ENCODE measurements at regions not wholly inside any gene's neighbourhood (a gene's known extent, or its start where the extent isn't known, plus 50 kb on each side); places are given as distances from the start of the nearest gene placed in this dataset.

DNA sequence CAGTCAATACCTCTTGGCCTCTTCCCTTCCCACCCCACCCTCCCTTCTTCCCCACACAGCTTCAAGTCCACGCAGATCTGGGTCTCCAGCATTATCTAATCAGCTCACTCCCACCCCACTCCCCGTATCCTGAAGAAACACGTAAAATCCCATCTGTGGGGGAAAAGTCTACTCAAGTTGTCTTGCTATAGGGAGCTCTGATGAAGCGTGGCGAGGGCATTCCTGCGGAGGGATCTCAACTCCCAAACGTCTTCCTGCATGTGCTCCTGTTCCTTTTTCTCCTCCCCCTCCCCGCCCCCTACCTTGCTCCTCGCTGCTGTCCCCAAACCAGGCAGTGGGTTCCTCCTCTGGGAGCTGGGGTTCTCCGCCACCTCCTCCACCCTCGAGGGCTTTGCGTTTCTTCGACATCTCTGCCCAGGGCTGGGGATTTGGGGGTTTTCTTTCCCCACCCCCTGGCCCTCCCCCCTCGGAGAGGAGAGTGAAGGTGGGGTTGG, 181.8 kb downstream of the TBXT start:
- DNase-seq: no peak

DNA sequence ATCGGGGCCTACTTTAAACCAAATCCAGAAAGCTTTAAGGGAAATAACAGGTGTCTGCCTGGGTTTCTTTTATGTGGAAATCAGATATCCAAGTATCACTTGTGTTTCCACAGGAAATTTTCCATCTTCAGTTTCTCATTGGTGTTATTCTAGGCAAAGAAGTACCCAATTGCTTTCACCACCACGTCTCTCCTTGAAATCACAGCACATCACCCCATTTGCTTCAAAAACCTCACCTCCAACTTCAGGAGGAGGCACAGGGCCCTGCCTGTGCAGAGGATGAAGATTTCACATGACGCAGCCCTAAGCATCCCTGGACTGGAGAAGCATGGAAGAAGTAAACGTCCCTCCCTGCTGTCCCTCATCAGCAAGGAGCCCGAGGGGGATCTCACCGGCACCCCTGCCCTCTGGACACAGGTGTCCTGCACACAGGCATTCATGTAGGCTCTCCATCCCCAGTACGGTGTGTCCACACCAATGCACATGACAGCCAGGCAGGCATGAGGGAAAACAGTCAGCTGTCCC, 182.3 kb downstream of the TBXT start:
- DNase-seq: no peak

DNA sequence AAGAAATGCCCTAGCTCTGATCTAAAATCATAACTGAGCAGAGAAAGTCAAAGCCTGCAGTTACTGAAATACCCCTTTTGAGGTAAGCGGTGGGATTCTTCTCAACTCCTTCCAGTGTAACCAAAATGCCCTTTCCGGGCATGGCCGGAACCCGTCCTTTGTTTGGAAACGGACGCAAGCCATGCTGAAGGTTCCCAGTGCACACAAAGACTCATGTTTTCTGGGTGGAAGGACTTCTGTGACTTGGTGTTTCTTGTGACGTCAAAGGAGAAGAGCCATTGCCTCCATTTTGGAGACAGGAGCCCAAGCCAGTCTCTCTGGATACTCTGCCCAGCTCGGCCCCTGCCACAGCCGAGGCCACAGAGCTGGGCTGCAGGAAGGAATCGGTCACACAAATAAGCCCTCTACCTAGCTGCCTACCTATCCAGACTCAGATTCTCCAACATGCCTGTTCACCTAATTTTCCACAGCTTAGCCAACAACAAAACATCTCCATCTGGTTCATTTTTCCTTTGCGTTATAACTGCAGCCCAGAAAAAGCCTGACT, 182.8 kb downstream of the TBXT start:
- no peak for DNase-seq

DNA sequence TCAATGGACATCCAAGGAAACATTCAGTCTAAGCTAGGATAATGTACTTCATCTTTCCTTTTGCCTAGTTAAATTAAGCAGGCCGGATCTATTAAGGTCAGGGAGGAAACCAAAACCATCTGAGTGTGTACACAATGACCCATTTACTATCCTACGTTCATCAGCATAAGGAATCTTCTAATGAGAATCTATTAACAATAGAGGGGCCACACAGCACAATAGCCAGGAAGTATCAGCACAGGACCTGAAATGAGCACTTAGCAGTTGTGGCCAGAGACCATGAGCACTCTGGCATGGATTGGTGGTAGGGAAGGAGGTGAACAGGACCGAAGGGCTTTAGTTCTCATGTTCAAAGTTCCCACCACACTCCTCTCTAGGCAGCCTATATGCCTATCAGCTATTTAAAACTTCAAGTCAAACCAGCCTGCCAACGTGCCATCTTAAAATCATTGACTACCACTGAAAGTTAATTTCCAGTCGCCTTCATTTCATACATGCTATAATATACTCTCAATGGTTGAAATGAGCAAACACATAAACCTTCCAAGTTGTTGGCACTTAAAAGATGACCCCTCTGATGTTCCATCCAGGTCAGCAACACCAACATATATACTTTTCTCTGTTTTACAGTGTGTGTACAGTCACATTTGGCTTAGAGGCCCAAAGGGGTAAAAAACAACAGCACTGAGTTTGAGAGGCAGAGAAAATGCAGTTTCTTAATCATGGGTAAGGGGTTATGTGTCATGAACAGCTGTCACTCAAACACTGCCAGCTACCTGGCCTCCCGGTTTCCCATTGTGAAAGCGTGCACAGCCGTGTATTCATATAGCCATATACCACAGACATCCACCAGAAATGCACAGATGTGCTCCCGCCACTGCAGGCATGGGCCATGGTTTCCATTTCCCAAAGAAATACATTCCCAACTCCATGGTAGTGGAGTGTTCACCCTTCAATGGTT, 184.3 kb downstream of the TBXT start:
- DNase-seq: no peak

DNA sequence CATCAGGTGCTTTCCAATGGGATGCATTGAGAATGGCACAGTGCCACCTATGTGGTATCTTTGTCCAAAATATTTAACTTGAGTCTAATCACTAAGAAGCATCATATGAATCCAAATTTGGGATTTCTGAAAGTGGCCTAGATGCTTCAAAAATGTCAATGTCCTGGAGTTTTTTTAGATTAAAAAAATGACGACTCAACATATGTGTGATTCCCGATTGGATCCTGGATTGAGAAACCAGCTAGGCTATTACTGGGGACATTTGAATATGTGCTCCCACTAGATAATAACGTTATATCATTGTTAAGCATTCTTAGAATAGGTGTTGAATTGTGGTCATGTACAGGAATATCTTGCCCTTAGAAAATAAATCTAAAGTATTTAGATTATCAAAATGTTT, 189.2 kb downstream of the TBXT start:
- no peak for DNase-seq

DNA sequence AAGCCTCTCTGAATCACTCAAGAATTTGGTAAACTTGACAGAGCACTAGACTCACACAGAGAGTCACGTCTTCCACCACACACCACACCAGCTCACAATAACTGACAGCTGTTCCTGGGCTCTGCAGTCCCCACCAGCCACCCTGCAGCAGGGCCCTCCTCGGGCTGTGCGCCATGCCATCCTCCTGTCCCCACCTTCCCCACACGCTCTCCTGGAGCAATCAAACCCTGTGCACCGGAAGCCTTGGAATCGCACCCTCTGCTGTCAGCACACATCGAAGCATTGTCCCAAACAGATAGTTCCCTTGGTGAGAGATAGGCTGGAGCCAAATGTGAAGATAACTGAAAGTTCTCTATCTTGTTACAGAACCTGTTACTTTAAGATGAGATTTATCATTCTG, 191.0 kb downstream of the TBXT start:
- no peak for DNase-seq

DNA sequence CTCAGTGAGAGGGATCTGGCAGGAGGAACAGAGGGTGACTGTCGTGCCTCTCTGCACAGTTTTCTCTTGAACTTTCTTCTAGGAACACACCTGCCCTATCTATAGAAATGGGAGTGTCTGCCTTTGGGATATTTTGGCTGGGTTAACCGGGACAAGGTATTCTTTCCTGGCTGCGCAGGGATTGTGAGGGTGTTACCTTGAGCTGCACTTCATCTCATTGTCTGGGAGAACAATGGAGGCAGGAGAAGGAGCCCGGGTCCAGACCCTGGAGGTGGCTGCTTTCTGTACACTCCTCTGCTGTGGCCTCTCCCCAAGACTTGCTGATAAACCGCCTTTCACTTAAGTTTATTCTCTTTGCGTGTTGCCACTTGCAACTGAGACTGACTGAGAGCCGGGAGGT, 192.8 kb downstream of the TBXT start:
- DNase-seq: no peak

DNA sequence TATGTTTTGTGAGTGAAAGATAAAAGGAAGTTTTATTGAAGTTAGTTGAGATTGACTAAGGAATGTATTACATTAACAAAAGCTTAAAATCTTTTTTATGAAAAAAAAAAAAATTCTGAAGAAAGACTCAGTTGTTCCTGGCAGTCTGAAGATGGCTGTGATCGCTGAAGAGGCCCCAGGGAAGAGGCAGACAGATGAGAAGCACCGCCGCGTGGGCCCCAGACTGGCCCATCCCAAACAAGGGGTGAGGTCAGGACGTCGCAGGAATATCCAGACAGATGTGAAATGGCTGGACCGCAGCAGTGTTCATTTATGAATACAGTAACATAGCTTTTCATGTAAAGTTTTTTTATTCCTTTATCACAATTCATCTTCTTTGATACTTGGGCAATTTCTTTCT, 194.2 kb downstream of the TBXT start:
- no peak for DNase-seq

DNA sequence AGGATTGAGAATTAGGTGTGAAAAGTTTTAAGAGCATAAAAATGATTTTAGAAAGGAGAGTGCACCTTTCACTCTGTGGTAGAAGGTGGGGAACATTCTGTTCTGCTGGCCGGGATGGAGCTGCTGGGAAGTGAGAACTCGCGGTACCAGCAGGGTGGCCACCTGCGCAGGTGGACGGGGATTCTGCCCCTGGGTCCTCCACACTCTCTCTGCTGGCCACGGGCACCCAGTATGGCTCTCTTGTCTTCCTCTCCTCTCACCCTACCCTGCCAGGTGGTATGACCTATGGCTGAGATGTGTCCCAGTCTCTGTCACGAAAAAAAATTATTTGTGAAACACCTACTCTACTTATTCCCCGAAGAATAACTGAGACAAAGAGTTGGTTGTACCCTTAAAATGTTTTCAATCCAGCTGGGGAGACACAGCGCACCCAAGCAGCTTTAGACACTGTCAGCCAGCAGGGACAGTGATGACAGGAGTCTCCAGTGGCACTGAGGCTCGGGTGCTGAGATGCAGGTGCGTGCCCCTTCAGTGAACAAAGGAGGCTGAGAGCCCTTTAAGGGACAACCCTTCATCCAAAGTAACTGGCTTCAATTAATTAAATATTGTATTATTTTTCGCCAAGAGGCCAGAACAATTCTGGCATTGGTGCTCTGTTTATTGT, 195.4 kb downstream of the TBXT start:
- no peak for DNase-seq

DNA sequence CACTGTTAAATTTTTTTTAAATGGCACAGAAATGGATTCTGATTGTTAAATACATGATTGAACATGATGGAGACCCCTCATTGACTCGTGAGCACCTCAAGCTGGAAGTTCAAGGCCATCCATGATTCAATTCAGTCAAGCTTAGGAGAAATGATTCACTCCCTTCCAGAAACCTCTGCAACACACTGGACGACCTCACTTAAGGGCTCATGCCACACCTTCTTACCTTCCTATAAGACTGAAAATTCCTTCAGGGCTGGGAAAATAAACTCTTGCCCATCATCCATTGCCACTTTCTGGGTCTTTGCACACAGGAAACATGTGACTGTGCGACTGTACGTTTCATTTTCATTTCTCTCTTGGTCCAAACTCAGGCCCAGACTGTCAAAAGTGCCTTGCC, 196.4 kb downstream of the TBXT start:
- DNase-seq: no peak

DNA sequence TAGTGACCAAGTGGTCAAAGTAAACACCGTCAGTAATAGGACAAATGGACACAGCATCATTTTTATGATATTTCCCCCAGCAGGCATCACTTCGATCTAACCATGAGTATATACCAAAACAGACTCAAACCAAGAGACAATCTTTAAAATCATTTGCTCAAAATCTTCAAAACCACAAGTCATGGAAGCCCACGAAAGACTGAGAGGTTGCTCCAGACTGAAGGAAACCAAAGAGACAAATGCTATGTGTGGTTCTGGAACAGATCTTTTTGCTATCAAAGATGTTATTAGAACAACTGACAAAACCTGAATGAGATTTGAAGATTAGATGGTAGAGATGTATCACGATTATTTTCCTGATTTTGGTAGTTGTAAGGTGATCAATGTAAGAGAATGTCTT, 197.7 kb downstream of the TBXT start:
- DNase-seq: no peak

DNA sequence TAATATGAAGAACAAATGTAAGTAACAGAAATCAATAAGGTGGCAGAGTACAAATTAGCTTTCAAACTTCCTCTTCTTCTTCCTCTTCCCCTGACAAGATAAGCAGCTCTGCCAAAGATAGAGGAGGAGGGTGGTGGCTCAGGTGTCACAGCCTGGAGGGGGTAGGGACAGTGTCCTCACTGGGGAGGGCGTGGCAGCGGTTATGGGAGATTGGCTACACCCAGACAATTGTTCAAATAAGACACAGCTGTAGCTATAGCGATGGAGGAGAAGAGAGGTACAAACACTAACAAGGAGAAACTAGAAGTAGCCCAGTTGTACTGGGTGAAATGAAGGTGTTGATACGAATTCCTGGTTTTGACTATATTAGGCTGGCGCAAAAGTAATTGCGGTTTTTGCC, 198.5 kb downstream of the TBXT start:
- no peak for DNase-seq

DNA sequence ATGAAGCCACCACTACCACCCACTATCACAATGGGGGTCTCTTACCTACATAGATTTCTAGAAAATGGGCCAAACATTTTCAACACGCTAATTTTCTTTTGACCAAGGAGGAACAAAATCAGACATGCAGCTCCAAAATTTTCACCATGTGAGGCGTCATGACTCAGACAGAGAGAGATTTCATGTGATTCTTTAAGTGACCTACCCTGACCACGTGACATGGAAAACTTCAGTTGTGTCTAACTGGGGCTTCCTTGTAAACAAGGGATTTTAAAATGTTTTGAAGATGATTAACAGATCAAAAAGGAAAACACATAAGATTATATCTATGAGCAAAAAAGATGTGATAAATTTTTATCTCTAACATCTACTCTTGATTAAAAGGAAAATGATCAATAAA, 199.2 kb downstream of the TBXT start:
- DNase-seq: no peak

DNA sequence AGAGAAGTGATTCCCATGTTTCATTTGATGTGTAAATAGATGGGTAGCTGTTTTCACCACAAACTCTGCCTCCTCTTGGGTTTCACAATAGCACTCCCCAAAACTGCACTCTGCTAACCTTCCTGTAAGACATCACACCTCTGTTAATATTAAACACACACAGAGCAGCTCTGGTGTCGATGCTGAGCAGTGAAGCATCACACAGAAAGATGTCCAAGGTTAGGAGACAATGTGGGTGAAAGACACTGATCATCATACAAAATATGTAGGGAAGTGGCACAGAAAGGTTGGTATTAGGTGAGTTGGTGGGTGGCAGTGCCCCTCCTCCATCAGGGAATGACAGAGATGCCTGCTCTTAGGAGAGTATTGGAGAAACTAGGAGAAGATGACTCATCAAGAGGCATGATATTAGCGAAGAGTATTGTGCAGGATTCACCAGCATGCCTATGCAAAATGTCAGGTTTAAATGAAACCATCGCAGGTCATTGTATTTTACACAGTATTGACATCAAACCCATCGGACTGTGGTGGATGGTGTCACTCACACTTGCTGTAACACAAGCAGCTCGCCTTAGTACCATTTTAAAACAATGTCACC, 199.7 kb downstream of the TBXT start:
- no peak for DNase-seq

DNA sequence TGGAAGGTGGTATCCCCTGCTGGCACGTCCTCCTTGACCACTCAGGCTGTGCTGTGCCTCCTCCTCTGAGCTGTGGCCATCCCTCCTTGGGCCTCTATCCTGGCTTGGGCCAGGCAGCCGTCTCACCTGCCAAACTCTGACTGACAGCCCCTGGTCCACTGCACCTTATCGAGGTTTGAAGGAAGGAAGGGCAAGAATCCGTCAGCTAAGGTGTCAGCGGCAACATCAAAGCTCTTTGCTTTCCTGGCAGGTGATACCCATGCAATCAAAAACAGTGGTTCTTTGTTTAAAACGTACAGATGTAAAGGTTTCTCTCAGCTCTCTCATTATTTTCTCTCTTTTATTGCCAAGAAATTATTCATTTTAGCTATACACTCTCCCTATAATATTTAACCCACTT, 203.9 kb downstream of the TBXT start:
- DNase-seq: no peak

DNA sequence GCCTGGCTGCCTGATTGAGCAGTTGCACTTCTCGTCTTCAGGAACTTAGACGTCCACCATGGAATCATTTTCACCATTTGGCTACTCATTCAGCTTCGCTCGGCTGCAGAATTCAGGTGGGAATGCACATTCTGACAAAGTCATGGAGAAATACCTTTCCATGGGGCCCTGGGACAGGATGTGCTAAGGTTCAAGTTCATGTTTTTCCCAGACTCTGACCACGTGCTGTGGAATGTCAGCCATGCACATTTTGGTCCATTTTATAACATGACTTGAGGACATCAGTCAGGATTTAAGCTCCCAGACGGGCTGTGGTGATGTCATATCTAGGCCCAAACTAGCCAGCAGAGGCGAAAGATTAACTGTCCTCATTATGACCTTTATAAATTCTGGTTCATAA, 205.3 kb downstream of the TBXT start:
- no peak for DNase-seq

DNA sequence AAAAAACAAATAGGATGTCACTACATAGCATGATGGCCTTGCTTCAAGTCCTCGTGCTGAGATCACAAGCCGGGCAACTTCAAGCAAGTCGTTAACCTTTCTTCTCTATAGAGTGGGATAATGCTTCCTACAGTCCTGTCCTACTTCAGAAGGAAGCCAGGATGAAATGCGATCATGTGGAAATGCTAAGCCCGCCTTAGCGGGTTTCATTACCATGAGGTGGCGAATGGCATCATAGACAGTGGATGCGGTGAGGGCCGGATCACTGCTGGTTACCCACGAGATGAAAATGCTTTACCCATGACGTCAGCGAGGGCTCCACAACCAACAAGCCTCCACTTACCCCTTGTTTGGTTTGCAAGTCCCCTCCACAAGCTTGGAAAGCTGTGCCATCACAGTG, 206.4 kb downstream of the TBXT start:
- no peak for DNase-seq

DNA sequence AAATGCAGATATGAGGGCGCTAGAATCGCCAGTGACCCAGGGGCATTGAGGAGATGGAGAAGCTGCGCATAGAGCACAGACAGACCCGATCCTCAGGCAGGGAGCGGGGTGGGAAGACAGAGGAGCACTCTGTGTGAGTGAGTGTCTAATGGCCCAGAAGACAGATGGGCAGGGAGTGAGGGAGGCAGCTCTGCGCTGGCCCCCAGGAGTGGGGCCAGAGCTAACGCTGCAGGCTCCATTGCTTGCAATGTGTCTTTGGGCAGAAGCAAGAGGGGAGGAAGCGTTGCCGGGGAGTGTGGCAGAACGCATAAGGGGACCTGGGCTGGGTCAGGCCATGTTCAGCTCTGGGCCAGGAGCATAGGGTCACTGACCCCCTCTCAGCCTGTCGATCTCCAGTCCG, 207.0 kb downstream of the TBXT start:
- DNase-seq: no peak

DNA sequence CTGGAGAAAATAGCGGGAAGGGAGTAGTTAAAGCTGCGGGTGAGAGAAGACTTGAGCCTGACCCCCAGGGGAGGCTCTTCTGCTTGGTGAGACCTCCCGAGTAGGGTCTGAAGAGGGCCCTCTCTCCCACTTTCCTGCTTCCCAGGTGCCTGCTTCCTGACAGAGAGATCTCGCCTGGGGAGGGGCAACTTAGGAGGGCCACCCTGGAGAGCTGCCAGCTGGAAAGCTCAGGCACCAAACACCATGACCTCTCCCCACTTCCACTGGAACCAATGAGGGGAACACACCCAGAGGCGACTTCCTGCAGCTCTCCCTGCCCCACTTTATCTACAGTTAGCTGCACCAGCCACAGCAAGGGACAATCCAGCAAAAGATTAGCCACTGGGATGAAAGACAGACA, 208.0 kb downstream of the TBXT start:
- no peak for DNase-seq

DNA sequence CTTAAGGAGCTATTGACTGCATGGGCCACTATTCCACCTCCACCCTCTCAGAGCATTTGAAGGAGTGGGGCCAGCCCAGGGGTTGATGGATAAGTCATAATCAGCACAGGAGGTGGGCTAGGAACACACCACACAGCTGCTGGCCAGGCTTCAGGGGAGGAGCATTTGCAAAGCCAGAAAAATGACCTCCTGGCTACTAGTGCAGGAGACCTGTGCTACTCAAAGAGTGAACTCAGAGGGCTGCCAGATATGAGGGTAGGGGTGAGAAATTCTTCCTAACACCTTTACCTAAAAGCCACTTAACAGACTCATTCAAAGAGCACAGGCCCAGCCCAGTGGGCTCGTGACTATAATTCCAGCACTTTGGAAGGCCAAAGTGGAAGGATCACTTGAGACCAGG, 210.8 kb downstream of the TBXT start:
- no peak for DNase-seq

DNA sequence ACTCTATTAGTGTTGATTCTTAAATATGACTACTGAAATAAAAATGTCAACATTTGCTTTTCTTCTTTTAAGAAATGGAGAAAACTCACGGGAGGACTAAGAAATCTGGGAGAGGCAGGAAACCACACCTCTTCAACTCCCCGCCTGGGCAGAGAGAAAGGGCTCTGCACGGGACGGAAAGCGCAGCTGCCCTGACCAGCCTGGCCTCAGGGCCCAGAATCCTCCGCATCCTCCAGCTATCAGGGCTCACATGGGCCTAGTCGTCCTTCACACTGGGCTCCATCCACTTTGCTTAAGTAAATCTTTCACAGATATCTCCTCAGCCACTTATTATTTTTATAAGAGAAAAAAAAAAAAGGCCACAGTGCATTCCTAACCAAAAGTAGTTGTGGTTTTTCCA, 215.1 kb downstream of the TBXT start:
- no peak for DNase-seq

DNA sequence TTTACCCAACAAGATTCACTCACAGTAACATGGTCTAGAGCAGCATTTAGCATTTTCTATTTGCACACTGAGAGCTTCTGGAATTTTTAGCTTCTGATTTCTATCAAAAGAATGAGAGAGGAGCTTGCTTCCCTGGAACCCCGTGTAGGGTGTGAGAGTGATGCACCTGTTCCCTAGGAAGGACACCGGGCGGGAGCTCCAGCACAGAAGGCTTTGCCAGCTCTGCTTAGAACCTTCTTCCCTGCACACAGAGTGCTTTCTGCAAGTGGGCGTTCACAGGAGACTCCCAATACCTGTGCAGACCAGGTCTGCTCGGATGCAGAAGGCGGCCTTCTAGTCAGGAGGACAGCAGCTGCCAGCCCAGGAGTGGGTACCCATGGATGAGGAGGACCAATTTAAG, 217.3 kb downstream of the TBXT start:
- no peak for DNase-seq

DNA sequence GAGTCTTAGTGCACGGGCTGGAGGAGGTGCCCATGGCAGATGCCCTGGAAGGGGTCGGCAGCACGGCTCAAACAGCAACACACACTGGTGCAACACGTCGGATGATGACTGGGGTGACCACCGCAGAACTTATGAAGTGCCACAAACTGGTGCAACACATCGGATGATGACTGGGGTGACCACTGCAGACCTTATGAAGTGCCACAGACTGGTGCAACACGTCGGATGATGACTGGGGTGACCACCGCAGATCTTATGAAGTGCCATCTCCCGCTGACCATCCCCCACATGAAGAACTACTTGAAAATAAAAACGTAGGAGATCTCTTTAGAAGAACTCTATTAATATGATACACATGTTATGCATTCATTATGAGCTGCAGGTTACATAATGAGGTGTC, 218.3 kb downstream of the TBXT start:
- DNase-seq: no peak
